HS-27A (cell line): ENCODE measurements at regions not wholly inside any gene's neighbourhood (a gene's known extent, or its start where the extent isn't known, plus 50 kb on each side); places are given as distances from the start of the nearest gene placed in this dataset.
"Not testable (repeated sequence)": the region's sequence is repeated elsewhere in the genome, so short reads cannot be mapped to it uniquely, and the experiment has no call there.

Experiments
- DNase-seq: peaks from one replicate; pipeline ENCODE4 v3.0.0-alpha.2; 2012; ENCODE audit warnings: low read depth, missing footprints

GRCh38 chr17:62150471-62150870, 85.4 kb upstream of the MED13 start:
- no peak for DNase-seq

DNA sequence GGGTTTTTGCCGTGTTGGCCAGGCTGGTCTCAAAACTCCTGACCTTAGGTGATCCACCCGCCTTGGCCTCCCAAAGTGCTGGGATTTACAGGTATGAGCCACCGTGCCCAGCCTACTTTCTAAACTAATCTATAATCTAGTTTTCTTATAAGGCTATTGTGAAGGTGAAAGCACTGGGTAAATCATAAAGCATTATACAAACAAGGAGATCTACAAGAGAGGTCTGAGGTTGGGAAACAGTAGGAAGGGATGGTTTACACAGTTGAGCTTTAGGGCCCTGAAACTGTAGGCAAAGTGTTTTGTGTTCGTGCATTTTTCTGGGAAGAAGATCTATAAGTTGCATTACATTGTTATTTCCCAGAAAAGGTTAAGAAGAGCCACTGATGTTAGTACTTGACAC, 84.9 kb upstream of the MED13 start:
- DNase-seq = no peak

GRCh38 chr17:62147284-62147683, 82.2 kb upstream of the MED13 start:
- no peak for DNase-seq

- no peak for DNase-seq
These were observed 75.8 kb upstream of the MED13 start for GRCh38 chr17:62140836-62141235.

DNA sequence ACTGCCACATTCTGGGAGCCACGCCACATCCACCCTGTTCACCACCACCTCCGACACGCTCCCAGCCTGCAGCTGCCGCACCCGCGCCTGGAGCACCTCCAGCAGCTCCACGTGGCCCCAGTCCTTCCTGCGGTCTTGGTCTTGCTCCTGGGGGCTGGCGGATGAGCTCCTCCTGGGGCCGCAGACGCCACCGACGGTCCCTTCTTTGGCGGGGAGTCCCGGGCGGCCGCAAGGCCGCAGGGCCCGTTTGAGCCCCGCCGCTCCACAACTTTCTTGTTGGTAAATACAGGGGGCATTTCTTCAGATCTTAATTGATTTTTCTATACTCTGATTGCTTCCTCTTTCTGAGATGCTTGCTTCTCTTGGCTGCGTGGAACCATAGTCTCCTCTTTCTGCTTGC, 75.3 kb upstream of the MED13 start:
- DNase-seq = no peak

DNA sequence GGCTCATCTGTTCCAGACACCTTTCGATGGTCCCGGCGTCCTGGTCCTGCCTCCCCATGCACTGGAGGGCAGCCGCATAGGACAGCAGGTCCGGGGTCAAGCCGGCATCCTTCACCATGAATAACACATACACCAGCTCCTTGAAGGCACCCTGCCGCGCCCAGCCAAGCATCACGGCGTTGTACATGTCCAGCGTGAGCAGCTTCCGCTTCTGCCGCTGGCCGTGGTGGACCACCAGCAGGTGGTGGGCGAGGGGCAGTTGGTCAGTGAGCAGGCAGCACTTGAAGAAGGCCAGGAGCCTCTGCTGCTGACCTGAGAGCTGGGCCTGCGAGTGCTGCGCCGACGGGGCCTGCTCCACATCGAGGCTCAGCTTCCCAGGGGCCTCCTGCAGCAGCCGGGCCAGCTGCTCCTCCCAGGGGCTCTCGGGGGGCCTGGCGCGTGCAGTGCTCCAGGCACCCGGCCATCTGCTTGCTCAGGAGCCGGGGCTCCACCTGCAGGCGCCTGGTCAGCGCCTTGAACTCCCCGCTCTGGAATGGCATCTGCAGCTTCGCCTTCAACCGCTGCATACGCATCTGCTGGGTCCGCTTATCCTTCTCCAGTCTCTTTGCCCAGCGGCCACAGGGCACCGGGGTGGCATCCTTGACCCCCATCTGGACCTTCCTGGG, 74.7 kb upstream of the MED13 start:
- DNase-seq = not testable (repeated sequence)

DNA sequence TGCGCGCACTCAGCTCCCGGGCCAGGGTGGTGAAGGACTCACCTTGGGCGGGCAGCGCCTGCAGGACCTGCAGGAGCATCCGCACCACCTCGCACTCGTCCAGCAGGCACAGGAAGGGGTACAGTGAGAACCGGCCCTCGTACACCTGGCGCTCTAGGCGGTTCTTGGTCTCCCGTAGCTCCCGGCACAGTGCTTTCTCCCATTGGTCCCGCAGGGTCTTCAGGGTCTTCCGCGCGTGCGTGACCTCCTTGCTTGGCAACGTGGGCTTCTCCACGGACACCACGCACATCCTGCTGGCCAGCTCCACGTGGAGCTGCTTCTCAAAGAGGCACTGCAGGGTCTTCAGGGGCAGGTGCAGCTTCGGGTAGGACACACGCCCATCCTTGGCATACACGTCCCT, 74.1 kb upstream of the MED13 start:
- no peak for DNase-seq

DNA sequence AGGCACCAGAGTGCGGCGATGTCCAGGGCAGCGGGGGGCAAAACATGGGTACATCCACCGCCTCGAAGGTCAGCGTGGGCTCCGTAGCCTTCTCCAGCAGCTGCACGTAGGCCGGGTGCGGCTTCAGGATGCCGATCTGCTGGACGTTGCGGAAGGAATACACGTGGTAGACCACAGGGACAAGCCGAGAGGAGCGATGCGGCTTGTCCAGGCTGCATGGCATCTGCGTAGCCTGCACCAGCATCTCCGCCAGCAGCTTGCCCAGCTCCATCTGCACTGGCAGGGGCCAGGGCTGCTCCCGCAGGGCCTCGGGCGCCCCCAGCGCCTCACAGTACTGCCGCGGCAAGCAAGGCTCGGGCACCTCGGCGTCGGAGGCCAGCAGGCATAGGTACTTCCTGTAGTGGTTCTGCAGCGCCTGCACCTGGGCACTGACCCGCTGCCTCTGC, 73.6 kb upstream of the MED13 start:
- not testable (repeated sequence) for DNase-seq

DNA sequence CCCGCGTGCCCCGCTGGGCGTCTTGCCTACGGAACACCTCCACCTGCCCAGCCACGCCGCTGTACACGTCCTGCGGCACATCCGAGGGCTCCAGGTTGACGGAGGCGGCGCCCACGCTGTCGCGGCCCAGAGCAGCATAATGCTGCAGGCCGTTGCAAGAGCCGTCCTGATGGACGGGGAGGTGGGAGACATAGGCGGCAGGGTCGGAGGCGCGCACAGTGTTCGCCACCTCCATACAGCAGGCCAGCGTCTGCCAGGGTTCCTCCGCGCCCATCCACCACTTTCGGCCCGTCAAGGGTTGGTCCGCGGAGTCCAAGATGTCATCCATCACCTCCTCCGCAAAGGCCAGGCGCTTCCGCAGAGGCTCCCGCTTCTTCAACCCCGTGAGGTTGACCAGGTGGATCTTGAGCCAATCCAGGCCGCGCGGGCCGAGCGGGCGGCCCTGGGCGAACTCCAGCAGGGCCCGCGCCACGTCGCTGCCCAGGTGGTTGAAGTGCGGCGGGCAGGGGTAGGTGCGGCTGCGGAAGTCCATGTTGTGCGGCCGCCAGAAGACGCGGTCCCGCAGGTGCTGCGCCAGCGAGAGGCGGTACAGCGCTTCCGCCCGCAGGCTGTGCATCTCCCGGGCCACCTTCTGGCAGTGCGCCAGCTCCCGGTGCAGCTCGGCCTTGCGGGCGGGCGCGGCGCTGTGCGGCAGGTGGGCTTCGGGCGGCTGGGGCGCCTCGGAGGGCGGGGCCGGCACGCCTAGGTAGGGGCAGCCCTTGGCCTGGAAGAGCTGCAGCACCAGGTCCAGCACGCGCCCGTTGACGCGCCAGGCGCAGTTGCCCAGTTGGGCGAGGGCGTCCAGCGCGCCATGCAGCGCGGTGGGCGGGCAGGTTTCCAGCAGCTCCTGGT, 72.9 kb upstream of the MED13 start:
- DNase-seq = not testable (repeated sequence)

DNA sequence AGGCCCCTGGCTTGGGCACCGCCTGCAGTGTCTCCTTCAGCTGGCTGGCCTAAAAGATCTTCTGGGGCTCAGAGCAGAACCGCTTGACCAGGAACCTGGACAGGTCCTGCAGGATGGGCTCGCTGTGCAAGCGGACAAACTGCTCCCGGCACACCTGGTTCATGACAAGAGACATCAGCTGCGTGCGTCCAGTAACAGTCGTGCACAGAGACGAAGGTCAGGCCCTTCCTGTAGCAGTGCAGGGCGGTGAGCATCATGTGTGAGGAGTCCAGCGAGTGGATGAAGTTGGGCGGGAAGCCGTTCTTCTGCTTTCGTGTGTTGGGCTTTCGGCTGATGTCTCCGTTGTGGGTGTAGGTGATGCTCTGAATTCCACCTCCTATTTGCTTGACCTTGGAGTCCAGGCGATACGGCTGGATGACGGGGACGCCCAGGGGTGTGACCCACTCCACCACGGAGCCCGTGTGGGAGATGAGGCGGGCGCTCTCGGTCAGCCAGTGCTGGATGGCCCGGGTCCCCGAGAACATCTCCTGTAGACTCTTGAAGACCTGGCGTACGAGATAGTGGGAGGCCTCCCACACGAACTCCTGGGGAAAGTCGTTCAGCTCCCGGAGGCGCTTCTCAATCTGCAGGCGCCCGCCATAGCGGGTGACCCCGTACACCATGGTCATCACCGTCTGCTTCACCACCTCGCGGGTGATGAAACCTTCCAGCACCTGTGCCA, 72.1 kb upstream of the MED13 start:
- not testable (repeated sequence) for DNase-seq

DNA sequence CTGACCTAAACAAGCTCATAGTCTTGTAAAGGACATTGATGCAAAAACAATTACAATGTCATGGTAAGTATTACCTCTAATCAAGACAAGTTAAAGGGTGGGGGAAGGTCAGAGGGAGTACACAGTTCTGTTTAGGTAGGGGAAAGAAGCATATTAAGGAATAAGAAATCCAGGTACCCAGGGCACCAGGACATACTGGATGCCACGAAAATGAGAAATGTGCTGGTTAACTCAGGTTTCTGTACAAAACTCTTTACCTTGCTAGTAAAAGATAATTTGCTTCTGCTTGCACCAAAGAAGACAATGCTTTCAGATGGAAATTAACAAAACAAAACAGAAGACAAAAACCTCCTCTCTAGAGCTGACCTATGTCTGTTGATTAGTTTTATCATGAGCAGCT, 70.7 kb upstream of the MED13 start:
- no peak for DNase-seq

GRCh38 chr17:62135096-62135495, 70.0 kb upstream of the MED13 start:
- DNase-seq = peak; percentile 31

GRCh38 chr17:62134397-62134796, 69.3 kb upstream of the MED13 start:
- peak; percentile 35 for DNase-seq

GRCh38 chr17:62131271-62131670, 66.2 kb upstream of the MED13 start:
- not testable (repeated sequence) for DNase-seq

DNA sequence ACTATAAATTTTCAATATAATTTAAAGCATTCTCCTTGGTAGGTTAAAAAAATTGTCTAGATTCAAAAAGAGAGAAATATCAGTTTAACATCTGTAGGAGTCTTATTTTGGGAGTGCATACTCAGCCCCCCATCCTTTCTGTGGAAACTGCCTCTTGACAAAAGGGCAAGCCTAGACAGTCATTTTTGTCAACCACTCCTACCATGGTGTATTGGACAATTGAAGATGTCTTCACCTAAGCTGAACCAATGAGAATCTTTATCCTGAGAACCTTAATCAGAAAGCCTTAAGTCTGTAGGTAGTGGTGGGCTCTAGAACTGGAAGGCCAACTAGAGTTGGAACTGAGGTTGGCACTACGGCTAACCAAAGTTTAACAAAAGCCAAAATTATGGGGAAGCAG, 65.7 kb upstream of the MED13 start:
- no peak for DNase-seq

GRCh38 chr17:62126292-62126691, 61.2 kb upstream of the MED13 start:
- no peak for DNase-seq

DNA sequence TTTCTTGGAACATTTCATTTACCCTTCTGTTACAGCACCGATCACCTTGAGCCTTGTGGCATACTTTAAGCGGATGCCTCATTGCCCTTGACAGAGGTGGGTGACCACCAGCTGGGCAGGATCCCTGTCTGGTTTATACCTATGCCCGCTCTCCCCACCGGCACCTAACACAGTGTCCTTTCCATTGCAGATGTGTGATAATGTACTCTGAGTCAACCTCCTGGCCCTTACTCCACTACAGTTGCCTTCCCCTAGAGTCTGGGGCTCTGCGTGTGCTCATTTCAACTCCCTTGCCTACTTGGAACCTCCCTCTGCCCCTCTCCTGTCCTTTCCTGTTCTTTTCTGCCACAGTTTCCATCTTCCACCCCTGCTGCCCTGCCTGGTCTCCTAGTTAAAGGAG, 60.2 kb upstream of the MED13 start:
- no peak for DNase-seq

GRCh38 chr17:62121025-62121730, 56.1 kb upstream of the MED13 start:
- DNase-seq = no peak

GRCh38 chr17:62119373-62119772, 54.3 kb upstream of the MED13 start:
- DNase-seq = no peak
